ENCODE measurements at regions not wholly inside any gene's neighbourhood (a gene's known extent, or its start where the extent isn't known, plus 50 kb on each side); places are given as distances from the start of the nearest gene placed in this dataset.

GRCh38 chr4:4677556-4678522 is 136.0 kb upstream of the STX18 start (continued):
- TF ChIP-seq ATF3 (IDR thresholded peaks at IDR 0.05; ENCODE audit: borderline replicate concordance, extremely low read depth, low read depth, low read length) (no peak), CHD2 (IDR thresholded peaks at IDR 0.05; ENCODE audit: borderline replicate concordance, low read depth, low read length) (no peak), MYC (IDR thresholded peaks at IDR 0.05; ENCODE audit: insufficient read depth, insufficient read length, insufficient replicate concordance, low read length, severe bottlenecking) (no peak), NFYA (IDR thresholded peaks at IDR 0.05; ENCODE audit: borderline replicate concordance, low read depth, low read length) (no peak), EED (IDR thresholded peaks at IDR 0.05; ENCODE audit: low read depth) (no peak), ZBTB33 (IDR thresholded peaks at IDR 0.05) (0 out of 2 replicates have a peak, but pooled peaks have one; percentile 19), CREB1 (IDR thresholded peaks at IDR 0.05; ENCODE audit: low read depth) (no peak), POLR2AphosphoS5 (IDR thresholded peaks at IDR 0.05; ENCODE audit: low read length) (no peak), TBL1XR1 (IDR thresholded peaks at IDR 0.05; ENCODE audit: low read depth, low read length) (no peak), NFIC (IDR thresholded peaks at IDR 0.05; ENCODE audit: low read depth, low read length) (no peak)

DNA sequence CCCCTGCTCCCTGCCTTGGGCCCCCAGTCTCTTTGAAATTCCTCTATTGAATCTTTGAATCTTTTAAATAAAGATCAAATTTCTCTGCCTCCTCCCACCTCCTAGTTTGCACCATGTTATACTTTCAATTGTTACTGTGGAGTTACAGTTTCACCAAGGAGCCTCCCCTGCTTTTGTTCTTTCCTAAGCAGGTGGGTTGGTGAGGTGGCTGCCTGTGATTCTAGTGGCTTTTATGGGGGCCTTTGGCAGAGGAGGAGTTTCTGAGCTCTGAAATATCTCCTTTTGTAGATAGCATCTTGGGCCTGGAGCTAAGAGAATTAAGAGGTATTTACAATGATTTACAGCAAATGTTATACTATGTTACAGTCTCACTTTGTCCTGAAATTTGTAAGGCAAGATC is 133.8 kb upstream of the STX18 start:
- BruUV-seq (replicated peaks), result no TSS peak
- H3K4me3 ChIP-seq, result no peak overlapping the region
- intact Hi-C loops (cut with micrococcal nuclease; ENCODE audit: unreplicated experiment) (no loop called here), in situ Hi-C loops (cut with MboI) (no loop called here)
- H3K27me3 ChIP-seq (replicated peaks in 1 of 2; ENCODE audit: control insufficient read depth in 2 of 2, insufficient read depth in 2 of 2, low read length in 1 of 2), result no peaks in the 10 kb centered on the region
- no peak overlapping the region for H3K4me2 ChIP-seq (ENCODE audit: control insufficient read depth, insufficient read depth)
- CTCF ChIA-PET, result interaction anchor here (1.0 kb wide), 1 partner anchor 204 kb away, joined by 3 read pairs; no protein-coding TSS in a partner anchor
- H2AFZ ChIP-seq (ENCODE audit: control insufficient read depth, low read depth, low read length), result no peak overlapping the region
- no peak overlapping the region for H3K9ac ChIP-seq (ENCODE audit: control insufficient read depth, insufficient read depth, low read length)
- no peaks in the 10 kb centered on the region for H3K9me3 ChIP-seq (replicated peaks; ENCODE audit: control insufficient read depth, insufficient read depth, low read length)
- H3K36me3 ChIP-seq (ENCODE audit: control insufficient read depth in 2 of 2, insufficient read depth in 2 of 2, low read length in 1 of 2), result no peaks in the 10 kb centered on the region
- SMC1A ChIA-PET (ENCODE audit: uncharacterized antibody, unreplicated experiment), result interaction anchor here (1.2 kb wide), 1 partner anchor 187 kb away, joined by 3 read pairs; no protein-coding TSS in a partner anchor
- RAD21 ChIA-PET (ENCODE audit: unreplicated experiment), result no interaction called here
- no peaks in the 10 kb centered on the region for H3K79me2 ChIP-seq (ENCODE audit: control insufficient read depth, insufficient read depth, low read length)
- no peak for FAIRE-seq
- H3K4me1 ChIP-seq (ENCODE audit: control insufficient read depth, insufficient read depth, low read length), result no peaks in the 10 kb centered on the region
- no peak overlapping the region for H3K27ac ChIP-seq (ENCODE audit: control insufficient read depth, insufficient read depth)
- DNase-seq (ENCODE audit: low read depth, low spot score), result no peak
- no peak for ATAC-seq
- POLR2A ChIA-PET, result no interaction called here
- H4K20me1 ChIP-seq (ENCODE audit: control insufficient read depth, insufficient read depth), result no peaks in the 10 kb centered on the region
- no peak for TF ChIP-seq CBFB (IDR thresholded peaks at IDR 0.05; ENCODE audit: low read depth)
- no peak for TF ChIP-seq JUNB (IDR thresholded peaks at IDR 0.05)
- TF ChIP-seq, protein P1, sequence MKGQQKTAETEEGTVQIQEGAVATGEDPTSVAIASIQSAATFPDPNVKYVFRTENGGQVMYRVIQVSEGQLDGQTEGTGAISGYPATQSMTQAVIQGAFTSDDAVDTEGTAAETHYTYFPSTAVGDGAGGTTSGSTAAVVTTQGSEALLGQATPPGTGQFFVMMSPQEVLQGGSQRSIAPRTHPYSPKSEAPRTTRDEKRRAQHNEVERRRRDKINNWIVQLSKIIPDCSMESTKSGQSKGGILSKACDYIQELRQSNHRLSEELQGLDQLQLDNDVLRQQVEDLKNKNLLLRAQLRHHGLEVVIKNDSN (IDR thresholded peaks at IDR 0.05; ENCODE audit: borderline replicate concordance, extremely low read length, insufficient read depth, low read depth, low read length), result no peak
- TF ChIP-seq, protein P2, sequence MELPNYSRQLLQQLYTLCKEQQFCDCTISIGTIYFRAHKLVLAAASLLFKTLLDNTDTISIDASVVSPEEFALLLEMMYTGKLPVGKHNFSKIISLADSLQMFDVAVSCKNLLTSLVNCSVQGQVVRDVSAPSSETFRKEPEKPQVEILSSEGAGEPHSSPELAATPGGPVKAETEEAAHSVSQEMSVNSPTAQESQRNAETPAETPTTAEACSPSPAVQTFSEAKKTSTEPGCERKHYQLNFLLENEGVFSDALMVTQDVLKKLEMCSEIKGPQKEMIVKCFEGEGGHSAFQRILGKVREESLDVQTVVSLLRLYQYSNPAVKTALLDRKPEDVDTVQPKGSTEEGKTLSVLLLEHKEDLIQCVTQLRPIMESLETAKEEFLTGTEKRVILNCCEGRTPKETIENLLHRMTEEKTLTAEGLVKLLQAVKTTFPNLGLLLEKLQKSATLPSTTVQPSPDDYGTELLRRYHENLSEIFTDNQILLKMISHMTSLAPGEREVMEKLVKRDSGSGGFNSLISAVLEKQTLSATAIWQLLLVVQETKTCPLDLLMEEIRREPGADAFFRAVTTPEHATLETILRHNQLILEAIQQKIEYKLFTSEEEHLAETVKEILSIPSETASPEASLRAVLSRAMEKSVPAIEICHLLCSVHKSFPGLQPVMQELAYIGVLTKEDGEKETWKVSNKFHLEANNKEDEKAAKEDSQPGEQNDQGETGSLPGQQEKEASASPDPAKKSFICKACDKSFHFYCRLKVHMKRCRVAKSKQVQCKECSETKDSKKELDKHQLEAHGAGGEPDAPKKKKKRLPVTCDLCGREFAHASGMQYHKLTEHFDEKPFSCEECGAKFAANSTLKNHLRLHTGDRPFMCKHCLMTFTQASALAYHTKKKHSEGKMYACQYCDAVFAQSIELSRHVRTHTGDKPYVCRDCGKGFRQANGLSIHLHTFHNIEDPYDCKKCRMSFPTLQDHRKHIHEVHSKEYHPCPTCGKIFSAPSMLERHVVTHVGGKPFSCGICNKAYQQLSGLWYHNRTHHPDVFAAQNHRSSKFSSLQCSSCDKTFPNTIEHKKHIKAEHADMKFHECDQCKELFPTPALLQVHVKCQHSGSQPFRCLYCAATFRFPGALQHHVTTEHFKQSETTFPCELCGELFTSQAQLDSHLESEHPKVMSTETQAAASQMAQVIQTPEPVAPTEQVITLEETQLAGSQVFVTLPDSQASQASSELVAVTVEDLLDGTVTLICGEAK (IDR thresholded peaks at IDR 0.05; ENCODE audit: borderline replicate concordance), result no peak

All from GM12878 (cell line).